Caco-2 (cell line): ENCODE measurements at regions not wholly inside any gene's neighbourhood (a gene's known extent, or its start where the extent isn't known, plus 50 kb on each side); places are given as distances from the start of the nearest gene placed in this dataset.

ENCODE experiments used
- BruUV-seq: library from RNA; stranded (reverse); fragments of 400-500 nt; replicated peaks from 2 replicates; lab custom pipeline; 2021; lab: Mats Ljungman, UMichigan
- CTCF ChIA-PET: fragments of 300-600 bp; sonication (Branson Sonifier 250); formaldehyde crosslinking; loops from one replicate; lab custom pipeline; 2022; ENCODE audit warnings: antibody characterized with exemption; lab: Charles Lee
- POLR2A ChIA-PET: fragments of 300-600 bp; sonication (Branson Sonifier 250); formaldehyde crosslinking; loops from one replicate; lab custom pipeline; 2022; ENCODE audit warnings: antibody characterized with exemption; lab: Charles Lee
- DNase-seq, 2 experiments: peaks; one replicate each; pipeline versions ENCODE4 v3.0.0 to v3.0.0-alpha.2; 2020 to 2022
- H3K27me3 ChIP-seq: replicated peaks from 2 replicates; pipeline ENCODE4 v1.6.0; 2011; ENCODE audit warnings: low read length; ENCODE audit not compliant: control insufficient read depth, insufficient read depth
- H3K36me3 ChIP-seq: 2 replicates; pipeline ENCODE4 v1.5.1; 2011; ENCODE audit warnings: low read length; ENCODE audit not compliant: control insufficient read depth, insufficient read depth
- H3K4me1 ChIP-seq: fragments of 250-450 bp; sonication (Bioruptor Pico); 2 replicates; pipeline ENCODE4 v1.5.1; 2020; ENCODE audit warnings: mild to moderate bottlenecking
- H3K4me3 ChIP-seq: 2 replicates; pipeline ENCODE4 v1.5.1; 2011; ENCODE audit warnings: low read depth, mild to moderate bottlenecking, control low read depth, low read length
- H3K9me3 ChIP-seq: fragments of 250-450 bp; sonication (Bioruptor Pico); 2 replicates; pipeline ENCODE4 v1.5.1; 2020; ENCODE audit warnings: mild to moderate bottlenecking, moderate library complexity
- H3K27ac Mint-ChIP-seq: one replicate; pipeline ENCODE4 v1.8.0; 2022; ENCODE audit warnings: mixed read lengths; ENCODE audit not compliant: unreplicated experiment
- H3K27me3 Mint-ChIP-seq: one replicate; pipeline ENCODE4 v1.8.0; 2022; ENCODE audit warnings: mixed read lengths; ENCODE audit not compliant: insufficient read depth, unreplicated experiment
- H3K36me3 Mint-ChIP-seq: one replicate; pipeline ENCODE4 v1.8.0; 2022; ENCODE audit warnings: mild to moderate bottlenecking, mixed read lengths; ENCODE audit not compliant: insufficient read depth, unreplicated experiment
- H3K4me1 Mint-ChIP-seq: one replicate; pipeline ENCODE4 v1.8.0; 2022; ENCODE audit warnings: low read depth, mixed read lengths; ENCODE audit not compliant: unreplicated experiment
- H3K4me3 Mint-ChIP-seq: one replicate; pipeline ENCODE4 v1.8.0; 2022; ENCODE audit warnings: mild to moderate bottlenecking, moderate library complexity, mixed read lengths; ENCODE audit not compliant: unreplicated experiment
- H3K9me3 Mint-ChIP-seq: one replicate; pipeline ENCODE4 v1.8.0; 2022; ENCODE audit warnings: mixed read lengths; ENCODE audit not compliant: unreplicated experiment
- CTCF ChIP-seq, 2 experiments: fragments of 200-600 bp in 1 of 2; IDR thresholded peaks; 1 replicate in 1 of 2; 2 replicates in 1 of 2; pipeline versions ENCODE4 v1.5.1 to v1.8.0; 2011 to 2022; ENCODE audit warnings: antibody characterized with exemption in 1 of 2, control low read depth in 1 of 2, inconsistent platforms in 1 of 2, low read depth in 1 of 2, low read length in 1 of 2, mild to moderate bottlenecking in 1 of 2, moderate library complexity in 1 of 2; ENCODE audit not compliant: insufficient read depth in 1 of 2, severe bottlenecking in 1 of 2, unreplicated experiment in 1 of 2
- intact Hi-C: fragments of 100-400 bp; cut with micrococcal nuclease; formaldehyde crosslinking; loops from one replicate; pipeline ENCODE4 v1.10.0; 2022; ENCODE audit not compliant: unreplicated experiment

- ChIA-PET POLR2A (no interaction called here), CTCF (no interaction called here)
- DNase-seq = no peak
- Histone ChIP-seq H3K4me3 (no peak overlapping the region), H3K9me3 (no peaks in the 10 kb centered on the region), H3K36me3 (no peaks in the 10 kb centered on the region), H3K27me3 (no peaks in the 10 kb centered on the region), H3K4me1 (no peaks in the 10 kb centered on the region)
- BruUV-seq = no TSS peak
- Mint-ChIP-seq H3K9me3 (no peaks in the 10 kb centered on the region), H3K36me3 (no peaks in the 10 kb centered on the region), H3K27me3 (no peaks in the 10 kb centered on the region), H3K4me1 (no peaks in the 10 kb centered on the region), H3K27ac (no peak overlapping the region), H3K4me3 (no peak overlapping the region)
- intact Hi-C loops = no loop called here
- TF ChIP-seq CTCF (IDR thresholded peaks at IDR 0.05; ENCODE audit: insufficient read depth in 1 of 2, low read depth in 1 of 2, low read length in 1 of 2, severe bottlenecking in 1 of 2, unreplicated experiment in 1 of 2) = no peak
These were observed 1623.0 kb downstream of the SLITRK1 start for GRCh38 chr13:82259284-82259683.

- intact Hi-C loops = no loop called here
- Histone ChIP-seq H3K27me3 (no peaks in the 10 kb centered on the region), H3K9me3 (no peaks in the 10 kb centered on the region), H3K4me3 (no peak overlapping the region), H3K4me1 (no peaks in the 10 kb centered on the region), H3K36me3 (no peaks in the 10 kb centered on the region)
- no peaks in the 10 kb centered on the region for H3K27me3 Mint-ChIP-seq
- no peak for TF ChIP-seq CTCF (IDR thresholded peaks at IDR 0.05; ENCODE audit: insufficient read depth in 1 of 2, low read depth in 1 of 2, low read length in 1 of 2, severe bottlenecking in 1 of 2, unreplicated experiment in 1 of 2)
- no peaks in the 10 kb centered on the region for H3K9me3 Mint-ChIP-seq
- ChIA-PET CTCF (no interaction called here), POLR2A (no interaction called here)
- no peaks in the 10 kb centered on the region for H3K36me3 Mint-ChIP-seq
- BruUV-seq = no TSS peak
- DNase-seq = no peak
- no peak overlapping the region for H3K4me3 Mint-ChIP-seq
- no peak overlapping the region for H3K27ac Mint-ChIP-seq
- H3K4me1 Mint-ChIP-seq = no peaks in the 10 kb centered on the region
These were observed 1624.3 kb downstream of the SLITRK1 start for GRCh38 chr13:82257790-82258507.

DNA sequence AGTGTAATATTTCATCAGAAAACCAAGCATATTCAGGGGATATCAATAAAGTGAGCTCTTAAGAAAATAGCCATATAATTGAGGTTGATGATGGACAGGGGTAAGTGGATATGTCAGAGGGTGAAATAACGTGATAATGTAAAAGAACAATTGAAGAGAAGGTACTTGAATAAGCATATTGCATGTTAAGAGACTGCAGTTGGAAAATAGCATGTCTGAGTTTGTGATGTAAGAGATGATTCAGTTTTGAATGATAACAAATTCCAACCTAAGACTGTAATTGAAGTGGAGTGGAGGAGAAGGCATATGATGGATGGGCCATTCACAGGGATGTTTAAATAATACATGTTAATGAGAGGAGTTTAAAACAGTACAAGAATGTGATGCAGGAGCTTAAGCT, 1633.5 kb downstream of the SLITRK1 start:
- BruUV-seq = no TSS peak
- POLR2A ChIA-PET = no interaction called here

More for the DNA sequence above, 1633.5 kb downstream of the SLITRK1 start:
- H3K4me3 Mint-ChIP-seq = no peak overlapping the region
- DNase-seq = no peak
- Histone ChIP-seq H3K36me3 (no peaks in the 10 kb centered on the region), H3K9me3 (no peaks in the 10 kb centered on the region), H3K4me3 (no peak overlapping the region), H3K4me1 (no peaks in the 10 kb centered on the region), H3K27me3 (no peaks in the 10 kb centered on the region)
- no peak overlapping the region for H3K27ac Mint-ChIP-seq
- no peaks in the 10 kb centered on the region for H3K4me1 Mint-ChIP-seq
- H3K36me3 Mint-ChIP-seq = no peaks in the 10 kb centered on the region
- CTCF ChIA-PET = no interaction called here
- no peak for TF ChIP-seq CTCF (IDR thresholded peaks at IDR 0.05; ENCODE audit: insufficient read depth in 1 of 2, low read depth in 1 of 2, low read length in 1 of 2, severe bottlenecking in 1 of 2, unreplicated experiment in 1 of 2)
- intact Hi-C loops = no loop called here
- no peaks in the 10 kb centered on the region for H3K9me3 Mint-ChIP-seq
- H3K27me3 Mint-ChIP-seq = no peaks in the 10 kb centered on the region
